Peyer's patch (tissue), 4 donors: ENCODE measurements at regions not wholly inside any gene's neighbourhood (a gene's known extent, or its start where the extent isn't known, plus 50 kb on each side); places are given as distances from the start of the nearest gene placed in this dataset.

Experiments used
- DNase-seq, 3 donors: peaks; one replicate each; pipeline ENCODE4 v3.0.0-alpha.2; 2017 to 2019
- H3K27ac ChIP-seq, 4 donors: fragments of 200-600 bp; sonication (generic); one replicate each; pipeline ENCODE4 v1.5.1; 2016 to 2019
- H3K27me3 ChIP-seq, 2 donors: fragments of 200-600 bp; sonication (generic); one replicate each; pipeline ENCODE4 v1.5.1; 2019
- H3K36me3 ChIP-seq, 3 donors: fragments of 200-600 bp; sonication (generic); one replicate each; pipeline ENCODE4 v1.5.1; 2016 to 2019
- H3K4me1 ChIP-seq, 4 donors: fragments of 200-600 bp; sonication (generic); one replicate each; pipeline ENCODE4 v1.5.1; 2016 to 2019
- H3K4me3 ChIP-seq, 4 donors: fragments of 200-600 bp; sonication (generic); 1 replicate in 3 of 4; 2 replicates in 1 of 4; pipeline ENCODE4 v1.5.1; 2016 to 2019; ENCODE audit warnings: mild to moderate bottlenecking in 1 of 4
- H3K9me3 ChIP-seq, 4 donors: fragments of 200-600 bp; sonication (generic); one replicate each; pipeline ENCODE4 v1.5.1; 2016 to 2019; ENCODE audit warnings: mild to moderate bottlenecking in 1 of 4
- POLR2A ChIP-seq, 2 donors: fragments of 450-650 bp; IDR thresholded peaks; one replicate each; pipeline ENCODE4 v1.5.1; 2017; ENCODE audit warnings: antibody characterized with exemption in 2 of 2, mild to moderate bottlenecking in 2 of 2, moderate library complexity in 2 of 2
- TF ChIP-seq, protein P1 (sequence below), 6 experiments: fragments of 450-650 bp in 4 of 6; fragments of 200-600 bp in 2 of 6; sonication (generic) in 1 of 6; IDR thresholded peaks; one replicate each; pipeline ENCODE4 v1.5.1; 2017 to 2019; ENCODE audit warnings: antibody characterized with exemption in 6 of 6, mild to moderate bottlenecking in 3 of 6, moderate library complexity in 1 of 6

DNA sequence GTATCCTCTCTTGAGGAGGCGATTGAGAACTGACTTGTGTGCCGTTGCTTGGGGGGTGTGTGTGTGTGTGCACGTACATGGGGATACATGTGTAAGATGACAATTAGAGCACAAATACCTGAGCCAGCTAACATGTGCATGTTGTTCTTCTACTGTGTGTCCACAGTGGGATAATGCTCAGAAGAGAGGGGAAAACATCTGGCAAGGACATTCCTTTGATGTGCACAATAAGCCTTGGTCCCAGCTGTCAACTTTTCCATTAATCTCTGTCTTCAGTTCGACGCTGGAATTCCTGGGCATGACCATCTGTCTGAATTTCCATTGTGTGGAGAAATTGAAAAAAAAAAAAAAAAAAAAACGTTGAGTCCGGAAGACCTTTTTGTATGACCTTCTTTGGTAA, 592.0 kb upstream of the GALNTL6 start:
- Histone ChIP-seq H3K27ac (no peak overlapping the region), H3K4me1 (no peaks in the 10 kb centered on the region), H3K4me3 (no peak overlapping the region), H3K9me3 (no peaks in the 10 kb centered on the region), H3K27me3 (no peaks in the 10 kb centered on the region), H3K36me3 (no peaks in the 10 kb centered on the region)
- TF ChIP-seq, protein P1, sequence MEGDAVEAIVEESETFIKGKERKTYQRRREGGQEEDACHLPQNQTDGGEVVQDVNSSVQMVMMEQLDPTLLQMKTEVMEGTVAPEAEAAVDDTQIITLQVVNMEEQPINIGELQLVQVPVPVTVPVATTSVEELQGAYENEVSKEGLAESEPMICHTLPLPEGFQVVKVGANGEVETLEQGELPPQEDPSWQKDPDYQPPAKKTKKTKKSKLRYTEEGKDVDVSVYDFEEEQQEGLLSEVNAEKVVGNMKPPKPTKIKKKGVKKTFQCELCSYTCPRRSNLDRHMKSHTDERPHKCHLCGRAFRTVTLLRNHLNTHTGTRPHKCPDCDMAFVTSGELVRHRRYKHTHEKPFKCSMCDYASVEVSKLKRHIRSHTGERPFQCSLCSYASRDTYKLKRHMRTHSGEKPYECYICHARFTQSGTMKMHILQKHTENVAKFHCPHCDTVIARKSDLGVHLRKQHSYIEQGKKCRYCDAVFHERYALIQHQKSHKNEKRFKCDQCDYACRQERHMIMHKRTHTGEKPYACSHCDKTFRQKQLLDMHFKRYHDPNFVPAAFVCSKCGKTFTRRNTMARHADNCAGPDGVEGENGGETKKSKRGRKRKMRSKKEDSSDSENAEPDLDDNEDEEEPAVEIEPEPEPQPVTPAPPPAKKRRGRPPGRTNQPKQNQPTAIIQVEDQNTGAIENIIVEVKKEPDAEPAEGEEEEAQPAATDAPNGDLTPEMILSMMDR (IDR thresholded peaks at IDR 0.05): no peak
- no peak for TF ChIP-seq POLR2A (IDR thresholded peaks at IDR 0.05)
- DNase-seq: no peak

DNA sequence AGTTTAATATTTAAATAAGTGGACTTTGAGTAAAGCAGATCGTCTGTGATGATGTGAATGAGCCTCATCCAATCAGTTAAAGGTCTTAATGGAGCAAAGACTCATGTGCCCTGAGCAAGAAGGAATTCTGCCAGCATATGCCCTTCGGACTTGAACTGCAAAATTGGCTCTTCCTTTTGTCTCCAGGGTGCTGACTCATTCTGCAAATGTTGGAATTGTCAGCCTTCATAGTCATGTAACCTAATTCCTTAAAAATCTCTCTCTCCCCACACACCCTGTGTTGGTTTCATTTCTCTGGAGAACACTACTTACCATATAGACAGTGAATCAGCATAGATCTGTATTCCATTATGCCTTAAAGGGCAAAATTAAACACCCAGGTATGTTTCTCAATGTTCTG, 609.8 kb upstream of the GALNTL6 start:
- no peak for DNase-seq
- TF ChIP-seq, protein P1 (IDR thresholded peaks at IDR 0.05): no peak
- no peak for TF ChIP-seq POLR2A (IDR thresholded peaks at IDR 0.05)
- H3K4me1 ChIP-seq: no peaks in the 10 kb centered on the region
- no peaks in the 10 kb centered on the region for H3K27me3 ChIP-seq
- no peak overlapping the region for H3K4me3 ChIP-seq
- no peaks in the 10 kb centered on the region for H3K36me3 ChIP-seq
- H3K27ac ChIP-seq: no peak overlapping the region
- H3K9me3 ChIP-seq: no peaks in the 10 kb centered on the region

DNA sequence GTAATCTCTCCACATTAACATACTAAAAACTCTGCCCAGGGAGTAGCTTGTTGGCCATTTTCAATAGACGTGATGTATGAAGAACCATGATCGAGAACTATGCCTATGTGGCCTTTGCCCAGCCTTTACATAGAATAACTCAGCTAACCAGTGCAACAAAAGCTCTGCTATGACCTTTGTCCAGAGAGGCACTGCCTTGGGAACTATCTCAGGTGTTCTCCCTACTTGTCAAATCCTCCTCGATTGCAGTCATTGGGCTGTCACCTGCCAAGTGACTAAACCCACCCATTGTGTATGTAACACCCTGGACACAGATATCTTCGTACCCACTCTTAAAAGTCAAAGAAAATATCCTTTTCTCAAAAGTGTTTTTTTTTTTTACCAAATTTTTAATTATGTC, 610.3 kb upstream of the GALNTL6 start:
- Histone ChIP-seq H3K9me3 (no peaks in the 10 kb centered on the region), H3K27ac (no peak overlapping the region), H3K27me3 (no peaks in the 10 kb centered on the region), H3K4me1 (no peaks in the 10 kb centered on the region), H3K36me3 (no peaks in the 10 kb centered on the region), H3K4me3 (no peak overlapping the region)
- no peak for DNase-seq
- TF ChIP-seq, protein P1 (IDR thresholded peaks at IDR 0.05): no peak
- TF ChIP-seq POLR2A (IDR thresholded peaks at IDR 0.05): no peak

DNA sequence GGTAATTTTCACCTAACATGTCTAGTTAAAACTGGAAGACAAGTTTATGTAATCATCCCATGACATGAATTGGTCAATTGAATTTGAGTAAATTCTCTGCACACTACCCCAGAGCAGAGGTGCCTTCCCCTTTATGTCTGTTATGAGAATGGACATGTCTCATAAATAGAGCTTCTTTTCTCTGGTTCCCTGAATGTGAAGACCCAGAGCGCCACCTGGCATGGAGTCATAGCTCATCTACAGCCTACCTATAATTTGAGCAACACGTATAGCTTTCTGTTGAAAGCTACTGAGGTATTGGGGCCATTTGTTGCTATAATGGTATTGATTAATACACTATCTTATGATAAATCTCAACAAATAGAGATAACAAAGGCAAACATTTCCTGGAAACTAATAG, 626.5 kb upstream of the GALNTL6 start:
- no peaks in the 10 kb centered on the region for H3K4me1 ChIP-seq
- no peak for DNase-seq
- H3K27me3 ChIP-seq: no peaks in the 10 kb centered on the region
- H3K9me3 ChIP-seq: no peaks in the 10 kb centered on the region
- no peaks in the 10 kb centered on the region for H3K36me3 ChIP-seq
- no peak overlapping the region for H3K27ac ChIP-seq
- TF ChIP-seq POLR2A (IDR thresholded peaks at IDR 0.05): no peak
- TF ChIP-seq, protein P1 (IDR thresholded peaks at IDR 0.05): no peak
- no peak overlapping the region for H3K4me3 ChIP-seq

DNA sequence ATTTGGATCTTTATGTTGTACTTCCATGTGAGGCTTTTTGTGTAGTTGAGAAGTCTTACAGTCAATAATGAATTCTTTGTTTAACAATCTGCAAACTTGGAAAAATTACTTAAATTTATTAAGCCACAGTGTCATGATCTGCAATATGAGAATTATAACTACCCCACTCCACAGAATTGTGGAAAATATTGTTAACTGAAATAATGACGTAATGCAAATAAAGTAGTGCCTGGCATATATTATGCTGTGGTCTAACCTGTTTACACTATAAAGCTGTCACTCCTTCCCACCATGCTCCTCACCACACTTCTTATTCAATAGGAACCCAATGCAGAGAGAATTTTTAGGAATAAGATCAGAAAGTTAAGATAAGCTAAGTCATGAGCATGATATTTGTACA, 632.1 kb upstream of the GALNTL6 start:
- Histone ChIP-seq H3K27me3 (no peaks in the 10 kb centered on the region), H3K27ac (no peak overlapping the region), H3K4me1 (no peaks in the 10 kb centered on the region), H3K4me3 (no peak overlapping the region), H3K36me3 (no peaks in the 10 kb centered on the region), H3K9me3 (no peaks in the 10 kb centered on the region)
- TF ChIP-seq, protein P1 (IDR thresholded peaks at IDR 0.05): no peak
- no peak for TF ChIP-seq POLR2A (IDR thresholded peaks at IDR 0.05)
- no peak for DNase-seq

DNA sequence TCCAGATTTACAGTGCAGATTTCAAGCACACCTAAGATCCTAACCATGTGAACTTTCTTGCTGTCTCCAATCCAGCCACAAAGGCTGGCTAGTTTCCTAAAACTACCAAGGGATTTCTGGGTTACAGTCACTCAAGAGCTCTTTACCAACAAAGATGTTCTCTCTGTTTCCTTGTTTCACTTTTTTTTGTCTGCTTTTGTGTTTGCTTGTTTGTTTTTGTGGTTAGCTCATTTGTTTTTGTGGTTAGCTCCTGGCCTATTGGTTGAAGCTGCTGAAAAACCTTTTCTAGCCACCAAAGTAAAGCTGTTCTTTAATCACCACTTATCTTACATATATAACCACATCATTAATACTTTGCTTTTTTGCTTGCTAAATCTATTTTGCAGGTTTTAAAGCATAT, 642.5 kb upstream of the GALNTL6 start:
- no peaks in the 10 kb centered on the region for H3K4me1 ChIP-seq
- no peak overlapping the region for H3K4me3 ChIP-seq
- peaks cover 0 to 4% (median 0%) of the 10 kb centered on the region in 4 donors for H3K9me3 ChIP-seq
- no peak for TF ChIP-seq POLR2A (IDR thresholded peaks at IDR 0.05)
- TF ChIP-seq, protein P1 (IDR thresholded peaks at IDR 0.05): no peak
- no peaks in the 10 kb centered on the region for H3K36me3 ChIP-seq
- no peaks in the 10 kb centered on the region for H3K27me3 ChIP-seq
- H3K27ac ChIP-seq: no peak overlapping the region
- no peak for DNase-seq
